ENCODE measurements at regions not wholly inside any gene's neighbourhood (a gene's known extent, or its start where the extent isn't known, plus 50 kb on each side); places are given as distances from the start of the nearest gene placed in this dataset.

GRCh38 chr2:239905884-239906654 is 119.1 kb downstream of the NDUFA10 start:
- no peak for TF ChIP-seq ZFX (IDR thresholded peaks at IDR 0.05; ENCODE audit: borderline replicate concordance)
- TF ChIP-seq CTCF (IDR thresholded peaks at IDR 0.05) = no peak
- H3K27ac ChIP-seq = no peak overlapping the region

DNA sequence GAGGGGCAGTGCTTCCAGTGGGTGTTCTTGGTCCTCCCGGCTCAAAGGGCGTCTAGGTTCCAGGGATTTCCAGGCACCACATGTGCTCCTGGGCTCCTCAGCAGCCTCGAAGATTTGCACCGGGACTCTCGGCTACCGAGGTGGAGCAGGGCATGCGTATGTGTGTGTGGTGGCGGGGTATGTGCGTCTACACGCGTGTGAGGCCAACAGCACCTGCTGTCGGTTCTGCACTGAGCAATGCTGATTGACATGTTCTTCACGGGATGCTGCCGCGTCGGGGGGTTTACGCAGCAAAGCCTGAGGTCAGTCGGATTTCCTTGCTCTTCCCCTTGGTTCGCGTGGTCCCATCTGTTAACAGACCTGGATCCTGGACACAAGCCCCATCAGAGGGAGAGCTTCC is 119.8 kb downstream of the NDUFA10 start:
- no peak for TF ChIP-seq CTCF (IDR thresholded peaks at IDR 0.05)
- no peak for TF ChIP-seq ZFX (IDR thresholded peaks at IDR 0.05; ENCODE audit: borderline replicate concordance)
- no peak overlapping the region for H3K27ac ChIP-seq

DNA sequence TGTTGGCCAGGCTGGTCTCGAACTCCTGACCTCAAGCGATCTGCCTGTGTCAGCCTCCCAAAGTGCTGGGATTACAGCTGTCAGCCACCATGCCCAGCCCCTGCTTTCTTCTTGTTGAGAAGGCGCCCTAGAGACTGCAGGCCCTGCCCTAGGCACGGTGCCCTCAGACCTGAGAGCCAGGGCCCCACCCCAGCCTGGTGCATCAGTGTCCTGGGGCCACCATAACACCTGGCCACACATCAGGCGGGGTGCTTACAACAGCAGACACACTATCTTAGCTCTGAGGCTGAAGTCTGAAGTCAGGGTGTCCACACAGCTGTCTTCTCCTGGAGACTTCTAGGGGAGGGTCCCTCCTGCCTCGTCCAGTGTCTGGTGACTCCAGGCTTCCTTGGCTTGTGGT is 120.6 kb downstream of the NDUFA10 start:
- no peak overlapping the region for H3K27ac ChIP-seq

DNA sequence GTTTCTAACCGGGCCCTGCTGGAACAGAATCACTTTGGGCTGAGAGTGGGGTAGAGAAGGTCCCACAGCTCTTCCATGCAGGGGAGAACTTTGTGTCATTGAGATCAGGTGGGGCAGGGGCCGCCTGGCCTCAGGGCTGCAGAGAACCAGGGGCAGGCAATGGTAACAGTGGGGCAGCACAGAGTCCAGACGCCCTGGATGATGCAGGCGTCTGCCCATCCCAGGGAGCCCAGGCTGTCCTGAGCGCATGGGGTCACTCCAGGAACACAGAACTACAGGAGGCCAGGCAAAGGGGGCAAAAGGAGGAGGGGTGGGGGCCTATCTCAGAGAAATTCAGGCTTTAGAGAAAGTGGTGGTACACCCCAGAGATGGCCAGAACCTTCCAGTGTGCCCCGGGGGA is 121.3 kb downstream of the NDUFA10 start:
- no peak overlapping the region for H3K27ac ChIP-seq
- TF ChIP-seq ZFX (IDR thresholded peaks at IDR 0.05; ENCODE audit: borderline replicate concordance) = no peak
- no peak for TF ChIP-seq CTCF (IDR thresholded peaks at IDR 0.05)

More for the DNA sequence above, 120.6 kb downstream of the NDUFA10 start:
- no peak for TF ChIP-seq ZFX (IDR thresholded peaks at IDR 0.05; ENCODE audit: borderline replicate concordance)
- TF ChIP-seq CTCF (IDR thresholded peaks at IDR 0.05) = no peak

- TF ChIP-seq CTCF (IDR thresholded peaks at IDR 0.05) (no peak), ZFX (IDR thresholded peaks at IDR 0.05; ENCODE audit: borderline replicate concordance) (no peak)
- H3K27ac ChIP-seq = no peak overlapping the region
Observed at GRCh38 chr2:239903210-239903609, 121.9 kb downstream of the NDUFA10 start.

DNA sequence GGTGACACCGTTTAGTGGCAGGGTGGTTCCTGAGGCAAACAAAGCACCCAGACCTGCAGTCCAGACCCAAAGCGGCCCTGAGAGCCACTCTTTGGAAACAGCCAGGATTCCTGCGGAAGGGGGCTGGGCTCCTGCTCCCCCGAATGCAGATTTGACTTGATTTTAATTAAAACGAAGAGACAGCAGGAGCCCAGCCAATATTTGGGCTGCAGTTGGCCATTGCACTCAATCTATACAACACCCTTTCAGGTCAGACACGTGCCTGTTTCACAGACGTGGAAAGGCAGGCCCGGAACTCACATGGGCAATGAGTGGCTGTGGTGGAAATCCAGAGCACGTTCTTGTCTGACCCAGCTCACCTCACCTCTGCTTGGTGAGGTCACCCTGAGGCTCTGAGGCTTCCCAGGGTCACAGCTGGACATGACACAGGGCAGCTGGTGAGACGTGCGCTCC is 122.4 kb downstream of the NDUFA10 start:
- H3K27ac ChIP-seq = no peak overlapping the region
- no peak for TF ChIP-seq CTCF (IDR thresholded peaks at IDR 0.05)
- no peak for TF ChIP-seq ZFX (IDR thresholded peaks at IDR 0.05; ENCODE audit: borderline replicate concordance)

DNA sequence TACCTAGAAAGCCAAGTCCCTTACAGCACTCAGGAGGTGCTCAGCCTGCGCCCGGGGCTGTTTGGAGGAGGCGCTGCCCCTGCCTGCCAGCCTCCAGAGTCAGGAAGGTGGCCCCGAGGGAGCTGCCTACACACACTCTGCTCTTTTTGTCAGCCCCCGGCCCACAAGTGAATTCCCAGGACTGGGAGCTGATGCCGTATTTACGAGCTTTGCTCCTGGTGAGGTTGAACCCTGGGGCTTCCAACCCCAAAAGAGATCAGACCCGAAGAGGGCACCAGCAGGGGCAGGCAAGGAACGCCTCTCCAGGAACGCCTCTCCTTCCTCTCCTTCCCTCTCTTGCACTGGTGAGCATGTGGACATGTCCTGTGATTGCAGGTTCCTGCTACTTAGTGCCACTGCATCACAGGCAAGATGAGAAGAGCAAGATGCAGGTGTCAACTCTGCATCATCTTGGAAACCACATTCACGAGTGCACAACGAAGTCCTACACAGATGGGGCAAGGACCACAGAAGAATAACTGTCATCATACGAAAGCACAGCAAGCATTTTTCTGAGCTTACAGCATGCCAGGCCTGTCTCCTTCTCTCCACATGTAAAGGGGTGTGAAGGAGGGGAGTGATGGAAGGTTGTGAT is 126.7 kb downstream of the NDUFA10 start:
- no peak overlapping the region for H3K27ac ChIP-seq
- TF ChIP-seq CTCF (IDR thresholded peaks at IDR 0.05) (no peak), ZFX (IDR thresholded peaks at IDR 0.05; ENCODE audit: borderline replicate concordance) (no peak)

Measured in 22Rv1 (cell line).